Femur (tissue), 1 donor: ENCODE measurements at regions not wholly inside any gene's neighbourhood (a gene's known extent, or its start where the extent isn't known, plus 50 kb on each side); places are given as distances from the start of the nearest gene placed in this dataset.
A peak's percentile ranks its signal among the peaks of the same experiment; 100 is the strongest.

Source experiments
- DNase-seq: peaks from one replicate; pipeline ENCODE4 v3.0.0-alpha.2; 2017

GRCh38 chr7:47724335-47724982 is 142.5 kb upstream of the TNS3 start:
- DNase-seq, result no peak

- DNase-seq, result no peak
Measured at GRCh38 chr7:47722126-47722525, 140.2 kb upstream of the TNS3 start.

GRCh38 chr7:47721670-47722069 is 139.8 kb upstream of the TNS3 start:
- DNase-seq, result no peak

- no peak for DNase-seq
Measured at GRCh38 chr7:47720907-47721244, 139.0 kb upstream of the TNS3 start.

- peak; percentile 81 for DNase-seq
Measured at GRCh38 chr7:47720141-47720906, 138.4 kb upstream of the TNS3 start.

GRCh38 chr7:47719675-47720074 is 137.8 kb upstream of the TNS3 start:
- no peak for DNase-seq

- DNase-seq, result no peak
Measured at GRCh38 chr7:47715631-47716068, 133.7 kb upstream of the TNS3 start.

GRCh38 chr7:47714669-47715607 is 133.0 kb upstream of the TNS3 start:
- no peak for DNase-seq

GRCh38 chr7:47713595-47713994 is 131.7 kb upstream of the TNS3 start:
- DNase-seq, result no peak

- no peak for DNase-seq
Measured at GRCh38 chr7:47712416-47712815, 130.5 kb upstream of the TNS3 start.

- no peak for DNase-seq
Measured at GRCh38 chr7:47711776-47712175, 129.9 kb upstream of the TNS3 start.

- DNase-seq, result no peak
Measured at GRCh38 chr7:47710201-47710935, 128.5 kb upstream of the TNS3 start.

GRCh38 chr7:47709451-47709850 is 127.5 kb upstream of the TNS3 start:
- no peak for DNase-seq

GRCh38 chr7:47709051-47709450 is 127.1 kb upstream of the TNS3 start:
- no peak for DNase-seq

- no peak for DNase-seq
Measured at GRCh38 chr7:47707583-47707982, 125.7 kb upstream of the TNS3 start.

GRCh38 chr7:47704936-47705335 is 123.0 kb upstream of the TNS3 start:
- DNase-seq, result no peak

GRCh38 chr7:47702080-47702479 is 120.2 kb upstream of the TNS3 start:
- DNase-seq, result no peak

- DNase-seq, result no peak
Measured at GRCh38 chr7:47698386-47698785, 116.5 kb upstream of the TNS3 start.

- DNase-seq, result no peak
Measured at GRCh38 chr7:47697543-47697942, 115.6 kb upstream of the TNS3 start.

- no peak for DNase-seq
Measured at GRCh38 chr7:47696152-47696710, 114.3 kb upstream of the TNS3 start.

- DNase-seq, result no peak
Measured at GRCh38 chr7:47693216-47693615, 111.3 kb upstream of the TNS3 start.

- DNase-seq, result no peak
Measured at GRCh38 chr7:47691988-47692387, 110.1 kb upstream of the TNS3 start.
